HG02943 (cell line): ENCODE measurements at regions not wholly inside any gene's neighbourhood (a gene's known extent, or its start where the extent isn't known, plus 50 kb on each side); places are given as distances from the start of the nearest gene placed in this dataset.
"Not testable (repeated sequence)": the region's sequence is repeated elsewhere in the genome, so short reads cannot be mapped to it uniquely, and the experiment has no call there.

Source experiments
- ATAC-seq: cut with Tn5 transposase; IDR thresholded peaks from one replicate; pipeline ENCODE4 v1.9.1; 2021; ENCODE audit warnings: mild to moderate bottlenecking, low read depth, moderate library complexity; ENCODE audit not compliant: unreplicated experiment

- not testable (repeated sequence) for ATAC-seq
Measured at GRCh38 chr5:177664737-177665136, 64.8 kb downstream of the B4GALT7 start.

- ATAC-seq: not testable (repeated sequence)
Measured at GRCh38 chr5:177665172-177665571, 65.2 kb downstream of the B4GALT7 start.

- not testable (repeated sequence) for ATAC-seq
Measured at GRCh38 chr5:177665960-177666359, 66.0 kb downstream of the B4GALT7 start.

GRCh38 chr5:177671035-177671754, 71.3 kb downstream of the B4GALT7 start:
- ATAC-seq: peak; percentile 34

GRCh38 chr5:177671755-177672690, 72.1 kb downstream of the B4GALT7 start:
- peak; percentile 72 for ATAC-seq
